ENCODE measurements at regions not wholly inside any gene's neighbourhood (a gene's known extent, or its start where the extent isn't known, plus 50 kb on each side); places are given as distances from the start of the nearest gene placed in this dataset.

- H3K4me3 ChIP-seq (ENCODE audit: low read length): peak overlapping the region; percentile 44; the same call in 1 of the 2 replicates
- no peaks in the 10 kb centered on the region for H3K36me3 ChIP-seq (ENCODE audit: insufficient read depth, low read depth, low read length)
- no peaks in the 10 kb centered on the region for H3K9me3 ChIP-seq (ENCODE audit: insufficient read depth, low read depth, low read length)
- H3K27ac ChIP-seq (ENCODE audit: low read length): no peak overlapping the region
- H3K9ac ChIP-seq (ENCODE audit: low read depth, low read length): no peak overlapping the region
- peaks cover 30% of the 10 kb centered on the region; the same call in 1 of the 2 replicates for H3K4me1 ChIP-seq (ENCODE audit: insufficient read depth, low read length)
- H3K27me3 ChIP-seq (ENCODE audit: insufficient read depth, low read length): peaks cover 30% of the 10 kb centered on the region
These were observed 154.7 kb upstream of the ZMIZ1 start for GRCh38 chr10:78914060-78914378.

- Histone ChIP-seq H3K4me3 (ENCODE audit: low read length) (peak overlapping the region; percentile 44; the same call in 1 of the 2 replicates), H3K27me3 (ENCODE audit: insufficient read depth, low read length) (peaks cover 30% of the 10 kb centered on the region)
These were observed 154.1 kb upstream of the ZMIZ1 start for GRCh38 chr10:78914502-78915189.

GRCh38 chr10:78915190-78915518 lies 153.6 kb upstream of the ZMIZ1 start:
- Histone ChIP-seq H3K27ac (ENCODE audit: low read length) (no peak overlapping the region), H3K36me3 (ENCODE audit: insufficient read depth, low read depth, low read length) (no peaks in the 10 kb centered on the region), H3K9ac (ENCODE audit: low read depth, low read length) (no peak overlapping the region), H3K9me3 (ENCODE audit: insufficient read depth, low read depth, low read length) (no peaks in the 10 kb centered on the region), H3K4me1 (ENCODE audit: insufficient read depth, low read length) (peaks cover 30% of the 10 kb centered on the region; the same call in 1 of the 2 replicates), H3K4me3 (ENCODE audit: low read length) (no peak overlapping the region), H3K27me3 (ENCODE audit: insufficient read depth, low read length) (peaks cover 25% of the 10 kb centered on the region)

More at GRCh38 chr10:78914502-78915189, 154.1 kb upstream of the ZMIZ1 start:
- Histone ChIP-seq H3K27ac (ENCODE audit: low read length) (no peak overlapping the region), H3K4me1 (ENCODE audit: insufficient read depth, low read length) (peaks cover 30% of the 10 kb centered on the region; the same call in 1 of the 2 replicates), H3K9ac (ENCODE audit: low read depth, low read length) (no peak overlapping the region), H3K36me3 (ENCODE audit: insufficient read depth, low read depth, low read length) (no peaks in the 10 kb centered on the region), H3K9me3 (ENCODE audit: insufficient read depth, low read depth, low read length) (no peaks in the 10 kb centered on the region)

- Histone ChIP-seq H3K27me3 (ENCODE audit: insufficient read depth, low read length) (peaks cover 24% of the 10 kb centered on the region), H3K36me3 (ENCODE audit: insufficient read depth, low read depth, low read length) (no peaks in the 10 kb centered on the region), H3K9ac (ENCODE audit: low read depth, low read length) (no peak overlapping the region), H3K4me3 (ENCODE audit: low read length) (no peak overlapping the region), H3K9me3 (ENCODE audit: insufficient read depth, low read depth, low read length) (no peaks in the 10 kb centered on the region), H3K4me1 (ENCODE audit: insufficient read depth, low read length) (peaks cover 30% of the 10 kb centered on the region; the same call in 1 of the 2 replicates), H3K27ac (ENCODE audit: low read length) (no peak overlapping the region)
These were observed 152.5 kb upstream of the ZMIZ1 start for GRCh38 chr10:78916227-78916626.

GRCh38 chr10:78919181-78919966 lies 149.4 kb upstream of the ZMIZ1 start:
- Histone ChIP-seq H3K36me3 (ENCODE audit: insufficient read depth, low read depth, low read length) (no peaks in the 10 kb centered on the region), H3K4me1 (ENCODE audit: insufficient read depth, low read length) (peaks cover 21% of the 10 kb centered on the region; the same call in 1 of the 2 replicates), H3K27ac (ENCODE audit: low read length) (no peak overlapping the region), H3K4me3 (ENCODE audit: low read length) (no peak overlapping the region), H3K27me3 (ENCODE audit: insufficient read depth, low read length) (peaks cover 12% of the 10 kb centered on the region; the same call in 1 of the 2 replicates), H3K9me3 (ENCODE audit: insufficient read depth, low read depth, low read length) (no peaks in the 10 kb centered on the region), H3K9ac (ENCODE audit: low read depth, low read length) (no peak overlapping the region)

- Histone ChIP-seq H3K36me3 (ENCODE audit: insufficient read depth, low read depth, low read length) (no peaks in the 10 kb centered on the region), H3K27ac (ENCODE audit: low read length) (no peak overlapping the region), H3K9ac (ENCODE audit: low read depth, low read length) (no peak overlapping the region), H3K4me3 (ENCODE audit: low read length) (no peak overlapping the region), H3K27me3 (ENCODE audit: insufficient read depth, low read length) (peaks cover 6% of the 10 kb centered on the region; the same call in 1 of the 2 replicates), H3K9me3 (ENCODE audit: insufficient read depth, low read depth, low read length) (no peaks in the 10 kb centered on the region), H3K4me1 (ENCODE audit: insufficient read depth, low read length) (peaks cover 21% of the 10 kb centered on the region; the same call in 1 of the 2 replicates)
These were observed 148.8 kb upstream of the ZMIZ1 start for GRCh38 chr10:78920011-78920410.

- H3K4me1 ChIP-seq (ENCODE audit: insufficient read depth, low read length): peaks cover 8% of the 10 kb centered on the region; the same call in 1 of the 2 replicates
- H3K27me3 ChIP-seq (ENCODE audit: insufficient read depth, low read length): no peaks in the 10 kb centered on the region
- H3K4me3 ChIP-seq (ENCODE audit: low read length): no peak overlapping the region
- no peaks in the 10 kb centered on the region for H3K9me3 ChIP-seq (ENCODE audit: insufficient read depth, low read depth, low read length)
- no peak overlapping the region for H3K9ac ChIP-seq (ENCODE audit: low read depth, low read length)
- no peak overlapping the region for H3K27ac ChIP-seq (ENCODE audit: low read length)
- H3K36me3 ChIP-seq (ENCODE audit: insufficient read depth, low read depth, low read length): no peaks in the 10 kb centered on the region
These were observed 146.9 kb upstream of the ZMIZ1 start for GRCh38 chr10:78921895-78922294.

- H3K9me3 ChIP-seq (ENCODE audit: insufficient read depth, low read depth, low read length): no peaks in the 10 kb centered on the region
- H3K9ac ChIP-seq (ENCODE audit: low read depth, low read length): no peak overlapping the region
- H3K4me3 ChIP-seq (ENCODE audit: low read length): no peak overlapping the region
- H3K4me1 ChIP-seq (ENCODE audit: insufficient read depth, low read length): peaks cover 8% of the 10 kb centered on the region; the same call in 1 of the 2 replicates
- no peaks in the 10 kb centered on the region for H3K36me3 ChIP-seq (ENCODE audit: insufficient read depth, low read depth, low read length)
- no peak overlapping the region for H3K27ac ChIP-seq (ENCODE audit: low read length)
- peaks cover 3% of the 10 kb centered on the region; the same call in 1 of the 2 replicates for H3K27me3 ChIP-seq (ENCODE audit: insufficient read depth, low read length)
These were observed 145.0 kb upstream of the ZMIZ1 start for GRCh38 chr10:78923647-78924318.

GRCh38 chr10:78924319-78925003 lies 144.3 kb upstream of the ZMIZ1 start:
- Histone ChIP-seq H3K9ac (ENCODE audit: low read depth, low read length) (no peak overlapping the region), H3K4me1 (ENCODE audit: insufficient read depth, low read length) (peaks cover 8% of the 10 kb centered on the region; the same call in 1 of the 2 replicates), H3K27ac (ENCODE audit: low read length) (no peak overlapping the region), H3K27me3 (ENCODE audit: insufficient read depth, low read length) (peaks cover 3% of the 10 kb centered on the region; the same call in 1 of the 2 replicates), H3K4me3 (ENCODE audit: low read length) (no peak overlapping the region), H3K36me3 (ENCODE audit: insufficient read depth, low read depth, low read length) (no peaks in the 10 kb centered on the region), H3K9me3 (ENCODE audit: insufficient read depth, low read depth, low read length) (no peaks in the 10 kb centered on the region)

GRCh38 chr10:78925275-78925674 lies 143.5 kb upstream of the ZMIZ1 start:
- H3K27me3 ChIP-seq (ENCODE audit: insufficient read depth, low read length): peaks cover 3% of the 10 kb centered on the region; the same call in 1 of the 2 replicates
- H3K9me3 ChIP-seq (ENCODE audit: insufficient read depth, low read depth, low read length): no peaks in the 10 kb centered on the region
- H3K4me3 ChIP-seq (ENCODE audit: low read length): no peak overlapping the region
- no peak overlapping the region for H3K9ac ChIP-seq (ENCODE audit: low read depth, low read length)
- H3K4me1 ChIP-seq (ENCODE audit: insufficient read depth, low read length): peaks cover 8% of the 10 kb centered on the region; the same call in 1 of the 2 replicates
- no peaks in the 10 kb centered on the region for H3K36me3 ChIP-seq (ENCODE audit: insufficient read depth, low read depth, low read length)
- H3K27ac ChIP-seq (ENCODE audit: low read length): no peak overlapping the region

- Histone ChIP-seq H3K27ac (ENCODE audit: low read length) (no peak overlapping the region), H3K4me3 (ENCODE audit: low read length) (no peak overlapping the region), H3K36me3 (ENCODE audit: insufficient read depth, low read depth, low read length) (no peaks in the 10 kb centered on the region), H3K27me3 (ENCODE audit: insufficient read depth, low read length) (peaks cover 3% of the 10 kb centered on the region; the same call in 1 of the 2 replicates), H3K4me1 (ENCODE audit: insufficient read depth, low read length) (peaks cover 8% of the 10 kb centered on the region; the same call in 1 of the 2 replicates), H3K9me3 (ENCODE audit: insufficient read depth, low read depth, low read length) (no peaks in the 10 kb centered on the region), H3K9ac (ENCODE audit: low read depth, low read length) (no peak overlapping the region)
These were observed 142.9 kb upstream of the ZMIZ1 start for GRCh38 chr10:78925800-78926319.

All from iPS-20b (cell line).